Ectodermal cell (in vitro differentiated cells): ENCODE measurements at regions not wholly inside any gene's neighbourhood (a gene's known extent, or its start where the extent isn't known, plus 50 kb on each side); places are given as distances from the start of the nearest gene placed in this dataset.

Experiments used
- H3K27ac ChIP-seq: 2 replicates; pipeline ENCODE4 v1.7.0; 2013; ENCODE audit warnings: mild to moderate bottlenecking, low read depth, low read length; ENCODE audit not compliant: insufficient read depth, poor library complexity, severe bottlenecking
- H3K27me3 ChIP-seq: 2 replicates; pipeline ENCODE4 v1.7.0; 2013; ENCODE audit warnings: mild to moderate bottlenecking, low read length; ENCODE audit not compliant: insufficient read depth, control insufficient read depth, poor library complexity, severe bottlenecking
- H3K36me3 ChIP-seq: one replicate; pipeline ENCODE4 v1.7.0; 2013; ENCODE audit warnings: low read length; ENCODE audit not compliant: control insufficient read depth, insufficient read depth
- H3K4me1 ChIP-seq: one replicate; pipeline ENCODE4 v1.7.0; 2013; ENCODE audit warnings: low read length; ENCODE audit not compliant: control insufficient read depth, insufficient read depth
- H3K4me3 ChIP-seq: 2 replicates; pipeline ENCODE4 v1.7.0; 2013; ENCODE audit warnings: low read depth, low read length, control low read depth; ENCODE audit not compliant: insufficient read depth
- H3K9me3 ChIP-seq: 2 replicates; pipeline ENCODE4 v1.7.0; 2013; ENCODE audit warnings: mild to moderate bottlenecking, low read length, moderate library complexity; ENCODE audit not compliant: control insufficient read depth
- WGBS, 2 experiments: methylation state at CpG; one replicate each; pipeline ENCODE4 v1.1.7; 2013; ENCODE audit warnings: missing lambda C conversion rate in 2 of 2; 5-methylcytosine and 5-hydroxymethylcytosine counted together

DNA sequence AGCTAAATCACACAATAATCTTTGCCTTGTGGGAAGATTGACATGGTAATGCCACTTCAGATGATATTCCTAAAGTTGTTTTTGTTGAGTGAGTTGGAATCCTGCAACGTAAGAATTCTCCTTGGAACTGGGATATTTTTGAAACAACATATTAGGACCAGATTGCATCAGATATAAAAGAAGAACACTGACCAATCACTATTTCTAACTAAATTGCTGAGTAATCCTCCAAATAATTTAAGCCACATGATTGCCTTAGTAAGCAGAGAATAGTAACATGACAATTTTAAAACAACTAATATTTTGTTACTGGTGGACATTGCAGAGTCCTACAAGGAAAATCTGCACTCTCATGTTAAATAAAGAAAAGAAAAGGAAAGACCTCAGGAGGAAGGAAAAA is 353.9 kb upstream of the LMCD1 start:
- Histone ChIP-seq H3K9me3 (peaks cover 2% of the 10 kb centered on the region), H3K36me3 (no peaks in the 10 kb centered on the region), H3K27ac (no peak overlapping the region), H3K4me1 (no peaks in the 10 kb centered on the region), H3K4me3 (no peak overlapping the region), H3K27me3 (no peaks in the 10 kb centered on the region)
- WGBS, 2 experiments, result 88 to 100% methylated on average over 1 of the region's 1 CpG

DNA sequence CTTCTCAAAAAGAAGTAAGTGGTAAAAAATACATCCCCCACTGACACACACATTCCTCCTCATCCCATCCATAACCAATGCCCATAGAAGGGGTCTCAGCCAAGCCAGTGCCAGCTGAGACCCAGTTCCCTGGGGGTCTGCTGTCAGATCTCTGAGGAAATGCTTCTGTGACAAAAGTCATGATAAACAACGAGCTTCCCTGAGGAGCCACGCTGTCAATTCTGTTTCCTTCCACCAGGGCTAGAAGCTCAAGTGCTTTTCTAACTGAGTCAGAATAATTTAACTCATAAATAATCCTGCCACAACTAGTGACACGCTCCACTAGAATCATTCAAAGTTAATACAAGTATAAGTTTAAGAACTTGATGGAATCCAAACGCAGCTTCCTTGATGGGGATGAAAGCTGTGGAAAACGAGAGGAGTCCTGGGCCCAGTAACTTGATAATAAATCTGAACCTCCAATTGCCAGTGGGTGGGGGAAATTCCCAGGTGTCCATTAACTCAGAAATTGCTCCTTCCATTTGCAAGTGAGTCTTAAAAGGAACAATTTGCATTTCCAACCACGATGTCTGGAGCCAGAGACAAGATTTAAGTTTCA is 348.7 kb upstream of the LMCD1 start:
- Histone ChIP-seq H3K36me3 (no peaks in the 10 kb centered on the region), H3K27me3 (no peaks in the 10 kb centered on the region), H3K27ac (no peak overlapping the region), H3K9me3 (no peaks in the 10 kb centered on the region), H3K4me1 (no peaks in the 10 kb centered on the region), H3K4me3 (no peak overlapping the region)
- 86 to 93% methylated on average over 6 of the region's 6 CpGs for WGBS, 2 experiments

DNA sequence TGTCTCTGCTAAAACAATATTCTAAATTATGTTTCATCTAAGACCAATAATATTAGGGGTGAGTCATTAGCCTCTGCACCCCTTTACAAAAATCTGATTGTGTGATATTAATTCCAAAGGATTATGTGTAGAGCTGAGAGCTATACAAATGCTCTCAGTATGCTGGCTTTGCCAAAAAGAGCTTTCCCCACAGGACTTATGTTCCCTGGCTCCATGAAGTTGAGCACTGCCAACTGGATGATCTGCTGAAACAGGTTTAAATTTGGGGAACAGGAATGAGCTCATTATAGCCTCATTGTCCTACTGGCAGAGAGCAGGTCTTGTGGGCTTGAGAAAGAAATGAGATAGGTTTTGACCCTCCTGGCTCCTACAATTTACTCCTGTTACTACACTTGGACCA is 347.8 kb upstream of the LMCD1 start:
- H3K4me3 ChIP-seq, result no peak overlapping the region
- no peak overlapping the region for H3K27ac ChIP-seq

DNA sequence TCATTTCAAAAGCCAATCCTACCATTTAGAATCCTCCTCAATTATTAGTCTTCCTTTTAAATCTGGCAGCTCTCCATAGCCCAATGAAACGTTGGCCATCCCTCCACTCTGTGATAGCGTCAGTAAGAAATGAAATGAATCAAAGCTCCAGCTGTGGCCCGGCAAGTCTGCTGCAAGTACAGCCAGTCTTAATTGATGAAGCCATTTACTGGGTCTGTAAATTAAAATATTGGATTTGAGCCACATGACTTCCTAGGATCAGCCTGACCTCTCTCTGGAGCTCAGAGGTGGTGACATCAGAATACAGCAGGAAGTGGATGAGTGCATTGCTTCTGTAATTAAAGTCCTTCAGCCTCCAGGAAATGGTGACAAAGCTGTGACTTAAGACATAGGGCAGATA is 347.0 kb upstream of the LMCD1 start:
- H3K4me3 ChIP-seq, result no peak overlapping the region
- H3K27ac ChIP-seq, result no peak overlapping the region
- H3K36me3 ChIP-seq, result no peaks in the 10 kb centered on the region
- 98% methylated on average over 3 of the region's 3 CpGs for WGBS, 2 experiments
- H3K9me3 ChIP-seq, result no peaks in the 10 kb centered on the region
- H3K4me1 ChIP-seq, result no peaks in the 10 kb centered on the region
- H3K27me3 ChIP-seq, result no peaks in the 10 kb centered on the region

More for the DNA sequence above, 347.8 kb upstream of the LMCD1 start:
- Histone ChIP-seq H3K9me3 (no peaks in the 10 kb centered on the region), H3K36me3 (no peaks in the 10 kb centered on the region), H3K27me3 (no peaks in the 10 kb centered on the region), H3K4me1 (no peaks in the 10 kb centered on the region)

DNA sequence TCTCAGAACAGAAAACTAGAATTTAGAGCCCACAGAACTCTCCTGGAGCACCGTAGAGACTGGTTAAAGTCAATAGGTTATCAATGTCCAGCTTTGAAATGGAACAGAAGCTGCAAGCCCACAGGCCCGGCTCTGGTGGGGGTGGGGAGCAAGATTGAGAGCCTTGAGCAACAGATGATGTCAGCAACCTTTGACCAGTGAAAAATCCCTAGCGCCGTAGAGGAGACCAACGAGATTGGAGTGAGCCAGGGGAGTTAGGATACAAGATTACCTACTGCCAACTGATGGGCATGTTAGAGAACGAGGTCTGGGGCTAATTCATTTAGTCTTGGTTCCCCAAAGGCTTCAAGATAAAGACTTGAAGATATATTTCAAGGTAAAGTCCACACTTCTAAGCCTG is 345.5 kb upstream of the LMCD1 start:
- Histone ChIP-seq H3K36me3 (no peaks in the 10 kb centered on the region), H3K27me3 (no peaks in the 10 kb centered on the region), H3K4me1 (no peaks in the 10 kb centered on the region), H3K4me3 (no peak overlapping the region), H3K27ac (no peak overlapping the region), H3K9me3 (no peaks in the 10 kb centered on the region)
- WGBS, 2 experiments, result 77 to 79% methylated on average over 6 of the region's 6 CpGs

DNA sequence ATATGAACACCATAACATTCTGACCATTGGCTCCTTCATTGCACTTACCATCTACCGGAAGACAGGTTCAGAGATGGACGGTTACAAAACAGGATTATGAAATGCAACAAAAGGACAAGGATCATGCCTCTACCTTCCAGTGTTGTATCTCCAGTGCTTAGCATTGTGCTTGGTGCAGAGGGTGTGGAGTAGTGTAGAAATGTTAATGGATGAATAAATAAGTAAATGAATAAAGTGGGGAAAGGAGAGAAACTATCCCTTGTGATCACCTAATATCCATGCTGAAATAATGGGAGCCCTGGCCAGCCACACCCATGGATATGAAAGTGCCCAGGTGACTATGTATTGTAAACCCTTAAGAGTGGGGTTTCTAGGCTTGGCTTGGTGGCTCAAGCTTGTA is 344.8 kb upstream of the LMCD1 start:
- no peaks in the 10 kb centered on the region for H3K27me3 ChIP-seq
- H3K4me3 ChIP-seq, result no peak overlapping the region
- no peak overlapping the region for H3K27ac ChIP-seq
- 94 to 100% methylated on average over 2 of the region's 2 CpGs for WGBS, 2 experiments
- no peaks in the 10 kb centered on the region for H3K9me3 ChIP-seq
- no peaks in the 10 kb centered on the region for H3K36me3 ChIP-seq
- no peaks in the 10 kb centered on the region for H3K4me1 ChIP-seq

DNA sequence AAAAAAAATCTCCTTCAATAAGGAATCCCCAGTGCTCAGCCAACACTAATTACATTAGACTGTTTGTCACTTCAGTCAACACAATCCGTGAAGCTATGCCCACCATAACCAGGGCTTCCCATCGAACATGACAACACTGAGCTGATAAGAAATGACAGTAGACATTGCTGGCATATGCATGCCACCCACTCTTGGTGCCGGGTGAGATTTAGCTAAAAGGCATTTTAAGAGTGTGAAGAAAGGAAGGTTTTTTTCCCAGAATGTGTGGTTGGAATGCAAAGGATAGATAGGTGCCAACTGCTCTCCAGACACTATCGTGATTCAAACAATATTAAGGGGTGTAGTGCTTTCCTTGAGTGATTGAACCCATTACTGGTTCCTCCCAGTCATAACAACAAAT is 344.0 kb upstream of the LMCD1 start:
- Histone ChIP-seq H3K27me3 (no peaks in the 10 kb centered on the region), H3K27ac (no peak overlapping the region), H3K4me1 (no peaks in the 10 kb centered on the region), H3K4me3 (no peak overlapping the region), H3K9me3 (no peaks in the 10 kb centered on the region), H3K36me3 (no peaks in the 10 kb centered on the region)
- WGBS, 2 experiments, result 94 to 96% methylated on average over 4 of the region's 4 CpGs

DNA sequence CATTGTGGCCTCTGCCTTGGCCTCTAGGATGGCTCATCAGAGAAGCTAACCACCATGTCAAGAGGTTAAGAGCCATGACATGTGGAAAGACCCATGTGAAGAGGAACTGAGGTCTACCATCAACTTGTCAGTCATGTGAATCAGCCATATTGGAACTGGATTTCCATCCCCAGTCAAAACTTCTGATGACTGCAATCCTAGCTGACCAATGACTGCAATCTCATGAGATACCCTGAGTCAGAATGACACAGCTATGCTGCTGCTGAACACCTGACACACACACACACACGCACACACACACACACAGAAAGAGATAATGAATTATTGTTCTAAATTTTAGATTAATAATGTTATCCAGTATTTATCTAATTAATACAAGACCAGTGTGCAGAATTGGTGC is 337.5 kb upstream of the LMCD1 start:
- no peaks in the 10 kb centered on the region for H3K4me1 ChIP-seq
- no peaks in the 10 kb centered on the region for H3K9me3 ChIP-seq
- WGBS, 2 experiments, result 100% methylated on average over 1 of the region's 1 CpG; no CpG with 5 or more reads in 1 of the 2 experiments
- no peak overlapping the region for H3K27ac ChIP-seq
- no peaks in the 10 kb centered on the region for H3K27me3 ChIP-seq
- H3K36me3 ChIP-seq, result no peaks in the 10 kb centered on the region
- H3K4me3 ChIP-seq, result no peak overlapping the region

DNA sequence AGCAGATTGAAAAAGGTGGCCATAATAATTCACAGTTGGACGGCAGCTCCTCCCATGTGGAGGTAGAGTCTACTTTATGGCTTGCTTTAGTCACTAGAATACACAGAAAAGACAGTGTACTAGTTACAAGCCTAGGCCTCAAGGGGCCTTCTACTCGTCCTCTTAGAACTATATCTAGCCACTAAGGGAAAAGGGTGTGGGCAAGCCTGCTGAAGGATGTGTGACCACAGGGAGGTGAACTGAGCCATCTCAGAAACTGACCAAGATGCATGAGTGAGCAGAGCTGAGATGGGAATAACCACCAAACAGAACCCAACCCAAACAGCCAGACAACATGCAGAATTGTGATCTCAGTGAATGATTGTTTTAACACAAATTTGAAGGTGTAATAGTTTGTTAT is 335.6 kb upstream of the LMCD1 start:
- H3K27ac ChIP-seq, result no peak overlapping the region
- H3K4me1 ChIP-seq, result no peaks in the 10 kb centered on the region
- H3K36me3 ChIP-seq, result no peaks in the 10 kb centered on the region
- no peaks in the 10 kb centered on the region for H3K9me3 ChIP-seq
- H3K4me3 ChIP-seq, result no peak overlapping the region
- 93 to 100% methylated on average over 2 of the region's 2 CpGs for WGBS, 2 experiments
- no peaks in the 10 kb centered on the region for H3K27me3 ChIP-seq

DNA sequence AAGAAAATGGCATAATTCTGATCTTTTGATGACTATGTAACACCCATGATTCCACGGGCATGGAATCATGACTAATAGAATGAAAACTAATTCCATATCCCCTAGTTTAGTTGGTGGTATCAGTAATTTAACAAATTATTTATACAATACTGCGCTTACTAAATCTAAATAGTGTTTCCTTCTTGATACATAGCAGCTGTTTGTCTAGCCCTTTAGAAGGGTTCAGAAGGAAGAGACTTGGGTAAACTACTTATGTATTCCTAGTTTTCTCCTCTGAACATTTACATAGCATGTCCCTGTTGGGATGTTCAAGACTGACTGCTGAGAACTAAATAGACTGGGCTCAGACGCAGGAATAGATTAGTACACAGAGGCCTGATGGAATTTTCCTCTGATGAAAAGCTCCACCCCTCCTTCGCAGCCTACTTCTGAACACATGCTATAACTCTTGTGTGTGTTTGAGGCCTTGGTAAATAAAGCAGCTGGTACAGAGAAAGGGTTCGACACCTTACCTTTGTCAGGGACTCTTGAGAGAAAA is 330.6 kb upstream of the LMCD1 start:
- WGBS, 2 experiments, result 72 to 94% methylated on average over 2 to 4 of the region's 5 CpGs
- Histone ChIP-seq H3K4me1 (no peaks in the 10 kb centered on the region), H3K27me3 (no peaks in the 10 kb centered on the region), H3K36me3 (no peaks in the 10 kb centered on the region), H3K27ac (no peak overlapping the region), H3K9me3 (no peaks in the 10 kb centered on the region), H3K4me3 (no peak overlapping the region)

DNA sequence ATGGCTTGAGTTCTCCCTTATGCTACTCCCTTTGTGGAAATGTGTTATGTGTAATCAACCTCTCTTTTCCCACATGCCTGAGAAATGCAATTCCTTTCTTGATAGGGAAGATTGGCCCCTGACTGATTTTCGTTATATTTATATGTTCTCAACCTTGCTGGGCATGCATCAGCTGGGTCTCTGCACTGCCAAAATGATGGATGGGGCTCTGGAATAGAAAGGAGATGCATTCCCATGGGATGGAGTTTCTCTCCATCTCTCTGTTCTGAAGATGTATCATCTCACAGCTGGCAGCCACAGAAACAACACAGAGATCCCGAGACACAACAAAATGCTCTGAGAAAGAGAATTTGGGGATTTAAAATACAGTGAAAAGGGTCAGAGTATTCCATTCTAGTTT is 327.7 kb upstream of the LMCD1 start:
- Histone ChIP-seq H3K4me1 (no peaks in the 10 kb centered on the region), H3K36me3 (no peaks in the 10 kb centered on the region), H3K27me3 (no peaks in the 10 kb centered on the region), H3K27ac (no peak overlapping the region), H3K9me3 (no peaks in the 10 kb centered on the region), H3K4me3 (no peak overlapping the region)
- WGBS, 2 experiments, result 80 to 93% methylated on average over 2 of the region's 2 CpGs
